ENCODE measurements at regions not wholly inside any gene's neighbourhood (a gene's known extent, or its start where the extent isn't known, plus 50 kb on each side); places are given as distances from the start of the nearest gene placed in this dataset.

DNA sequence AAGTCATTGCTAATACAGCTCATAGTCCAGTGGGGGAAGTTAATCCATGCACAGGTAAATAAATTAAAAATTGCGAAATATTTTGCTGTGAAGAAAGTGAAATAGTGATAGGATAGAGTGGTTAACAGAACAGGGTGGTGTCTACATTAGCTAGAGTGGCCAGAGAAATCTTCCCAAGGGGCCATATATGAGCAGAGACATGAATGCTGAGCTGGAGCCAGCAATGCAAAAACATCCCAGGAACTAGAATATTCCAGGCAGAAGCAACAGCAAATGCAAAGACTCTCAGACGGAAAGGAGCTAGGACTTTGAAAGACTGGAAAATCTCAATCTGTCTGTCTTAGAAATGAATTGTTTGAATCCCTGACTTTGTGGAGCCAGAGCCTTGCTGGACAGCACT, 1221.6 kb downstream of the MAT2B start:
- TF ChIP-seq, protein P1, sequence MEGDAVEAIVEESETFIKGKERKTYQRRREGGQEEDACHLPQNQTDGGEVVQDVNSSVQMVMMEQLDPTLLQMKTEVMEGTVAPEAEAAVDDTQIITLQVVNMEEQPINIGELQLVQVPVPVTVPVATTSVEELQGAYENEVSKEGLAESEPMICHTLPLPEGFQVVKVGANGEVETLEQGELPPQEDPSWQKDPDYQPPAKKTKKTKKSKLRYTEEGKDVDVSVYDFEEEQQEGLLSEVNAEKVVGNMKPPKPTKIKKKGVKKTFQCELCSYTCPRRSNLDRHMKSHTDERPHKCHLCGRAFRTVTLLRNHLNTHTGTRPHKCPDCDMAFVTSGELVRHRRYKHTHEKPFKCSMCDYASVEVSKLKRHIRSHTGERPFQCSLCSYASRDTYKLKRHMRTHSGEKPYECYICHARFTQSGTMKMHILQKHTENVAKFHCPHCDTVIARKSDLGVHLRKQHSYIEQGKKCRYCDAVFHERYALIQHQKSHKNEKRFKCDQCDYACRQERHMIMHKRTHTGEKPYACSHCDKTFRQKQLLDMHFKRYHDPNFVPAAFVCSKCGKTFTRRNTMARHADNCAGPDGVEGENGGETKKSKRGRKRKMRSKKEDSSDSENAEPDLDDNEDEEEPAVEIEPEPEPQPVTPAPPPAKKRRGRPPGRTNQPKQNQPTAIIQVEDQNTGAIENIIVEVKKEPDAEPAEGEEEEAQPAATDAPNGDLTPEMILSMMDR (IDR thresholded peaks at IDR 0.05), result no peak
- DNase-seq (no peak), ATAC-seq (no peak), FAIRE-seq (no peak)
- Histone ChIP-seq H3K9me3 (no peaks in the 10 kb centered on the region), H3K4me3 (no peak overlapping the region), H3K27ac (no peak overlapping the region), H3K4me1 (no peaks in the 10 kb centered on the region), H3K27me3 (no peaks in the 10 kb centered on the region), H3K36me3 (no peaks in the 10 kb centered on the region)
- 53 to 77% methylated on average over 2 of the region's 2 CpGs for WGBS, 2 donors
- intact Hi-C loops (cut with DNase I), result no loop called here

DNA sequence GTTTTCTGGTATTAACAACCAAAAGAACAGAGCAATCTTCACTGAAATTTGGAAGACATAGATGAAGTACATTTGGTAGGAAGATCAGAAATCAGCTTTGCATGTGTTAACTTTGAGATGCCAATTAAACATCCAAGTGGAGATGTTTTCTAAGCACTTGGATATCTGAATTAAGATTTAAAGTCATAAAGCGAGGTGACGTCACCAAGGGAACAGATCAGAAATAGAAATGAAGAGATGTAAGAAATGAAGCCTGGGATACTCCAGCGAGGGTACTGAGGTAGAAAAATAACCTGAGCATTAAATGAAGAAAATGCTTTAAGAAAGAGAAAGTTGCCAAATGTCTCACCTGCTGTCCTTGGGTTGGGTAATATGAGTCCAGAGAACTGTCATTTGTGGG, 1223.3 kb downstream of the MAT2B start:
- WGBS, 2 donors, result 66 to 81% methylated on average over 3 of the region's 3 CpGs
- FAIRE-seq, result no peak
- intact Hi-C loops (cut with DNase I), result no loop called here

DNA sequence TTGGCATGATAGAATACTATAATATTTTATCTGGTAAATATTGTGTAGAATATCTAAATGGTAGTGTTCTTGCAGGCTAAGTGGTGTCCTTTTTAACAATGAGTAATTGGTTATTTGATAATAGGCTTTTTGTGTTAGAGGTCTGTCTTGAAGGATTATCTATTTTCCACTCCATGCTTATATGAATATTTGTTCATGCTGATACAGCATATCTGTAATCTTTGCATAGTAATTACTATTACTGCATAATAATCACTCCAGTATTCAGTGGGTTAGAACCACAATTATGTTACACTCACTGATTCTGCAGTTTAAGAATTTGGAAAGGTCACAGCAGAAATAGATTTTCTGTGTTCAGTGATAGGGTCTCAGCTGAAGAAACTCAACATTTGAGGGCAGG, 1229.9 kb downstream of the MAT2B start:
- FAIRE-seq (no peak), DNase-seq (no peak), ATAC-seq (no peak)
- Histone ChIP-seq H3K27me3 (no peaks in the 10 kb centered on the region), H3K4me3 (no peak overlapping the region), H3K9me3 (no peaks in the 10 kb centered on the region), H3K36me3 (no peaks in the 10 kb centered on the region), H3K4me1 (no peaks in the 10 kb centered on the region), H3K27ac (no peak overlapping the region)
- intact Hi-C loops (cut with DNase I), result no loop called here
- TF ChIP-seq, protein P1 (IDR thresholded peaks at IDR 0.05), result no peak

More for the DNA sequence above, 1223.3 kb downstream of the MAT2B start:
- no peaks in the 10 kb centered on the region for H3K27me3 ChIP-seq
- TF ChIP-seq, protein P1 (IDR thresholded peaks at IDR 0.05), result no peak
- H3K9me3 ChIP-seq, result no peaks in the 10 kb centered on the region
- no peak for DNase-seq
- no peaks in the 10 kb centered on the region for H3K36me3 ChIP-seq
- H3K4me3 ChIP-seq, result no peak overlapping the region
- H3K4me1 ChIP-seq, result no peaks in the 10 kb centered on the region
- no peak for ATAC-seq
- H3K27ac ChIP-seq, result no peak overlapping the region

DNA sequence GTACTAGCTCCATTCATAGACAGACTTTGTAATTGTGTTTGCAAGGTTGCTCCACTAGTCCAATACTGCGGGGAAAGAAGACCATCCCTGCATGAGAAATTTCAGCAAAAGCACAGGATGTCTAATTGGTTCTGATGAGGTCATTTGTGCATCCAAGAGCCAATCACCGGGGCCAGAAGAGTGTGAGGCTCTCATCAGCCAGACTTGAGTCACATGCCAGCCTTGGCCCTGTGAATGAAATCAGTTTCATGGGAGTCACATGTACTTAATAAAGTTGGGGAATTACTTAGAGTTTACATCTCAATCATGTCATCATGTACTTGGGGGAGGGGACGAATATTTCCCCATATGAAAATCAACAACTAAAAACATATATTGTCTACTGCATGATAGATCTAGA, 1236.0 kb downstream of the MAT2B start:
- FAIRE-seq (no peak), DNase-seq (no peak), ATAC-seq (no peak)
- Histone ChIP-seq H3K27me3 (no peaks in the 10 kb centered on the region), H3K27ac (no peak overlapping the region), H3K4me1 (no peaks in the 10 kb centered on the region), H3K36me3 (no peaks in the 10 kb centered on the region), H3K4me3 (no peak overlapping the region), H3K9me3 (no peaks in the 10 kb centered on the region)
- WGBS, 2 donors, result 64 to 69% methylated on average over 3 of the region's 3 CpGs
- intact Hi-C loops (cut with DNase I), result no loop called here
- TF ChIP-seq, protein P1 (IDR thresholded peaks at IDR 0.05), result no peak

DNA sequence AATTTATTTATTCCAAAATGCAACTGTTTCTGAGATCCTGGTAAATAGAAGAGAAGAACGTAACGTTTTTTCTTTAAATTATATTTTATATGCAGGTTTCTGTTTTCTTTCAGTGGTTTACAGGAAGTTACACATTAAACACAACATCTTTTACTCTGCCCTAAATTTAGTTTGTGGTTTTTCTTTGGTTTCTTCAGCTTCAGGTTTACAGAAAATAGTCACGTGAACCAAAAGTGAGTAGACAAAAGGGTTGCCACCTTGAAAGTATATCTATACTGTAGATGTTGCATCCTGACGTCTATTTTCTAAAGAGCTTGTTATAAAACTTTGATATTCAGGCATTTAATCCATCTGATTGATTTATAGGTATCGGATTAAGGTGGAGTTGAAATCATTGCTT, 1236.6 kb downstream of the MAT2B start:
- no peak overlapping the region for H3K4me3 ChIP-seq
- no peaks in the 10 kb centered on the region for H3K27me3 ChIP-seq
- intact Hi-C loops (cut with DNase I), result no loop called here
- no peaks in the 10 kb centered on the region for H3K36me3 ChIP-seq
- TF ChIP-seq, protein P1 (IDR thresholded peaks at IDR 0.05), result no peak
- FAIRE-seq (no peak), DNase-seq (no peak), ATAC-seq (no peak)
- 47 to 65% methylated on average over 5 of the region's 5 CpGs for WGBS, 2 donors
- H3K9me3 ChIP-seq, result no peaks in the 10 kb centered on the region
- no peaks in the 10 kb centered on the region for H3K4me1 ChIP-seq
- H3K27ac ChIP-seq, result no peak overlapping the region

Measured in pancreas (tissue), 10 donors.